ENCODE measurements at regions not wholly inside any gene's neighbourhood (a gene's known extent, or its start where the extent isn't known, plus 50 kb on each side); places are given as distances from the start of the nearest gene placed in this dataset.

GRCh38 chr5:158553195-158553961, 546.3 kb downstream of the EBF1 start:
- Histone ChIP-seq H3K27ac (peak overlapping the region in 1 of 4 donors; percentile 46), H3K9me3 (no peaks in the 10 kb centered on the region)

GRCh38 chr5:158552241-158552640, 547.5 kb downstream of the EBF1 start:
- H3K27ac ChIP-seq = peak overlapping the region in 1 of 4 donors; percentile 15
- TF ChIP-seq POLR2A (IDR thresholded peaks at IDR 0.05) = no peak
- TF ChIP-seq CTCF (IDR thresholded peaks at IDR 0.05) = no peak
- H3K4me3 ChIP-seq = no peak overlapping the region
- no peaks in the 10 kb centered on the region for H3K9me3 ChIP-seq
- no peaks in the 10 kb centered on the region for H3K27me3 ChIP-seq
- no peaks in the 10 kb centered on the region for H3K4me1 ChIP-seq
- DNase-seq = no peak
- no peaks in the 10 kb centered on the region for H3K36me3 ChIP-seq

More at GRCh38 chr5:158553195-158553961, 546.3 kb downstream of the EBF1 start:
- H3K4me1 ChIP-seq = no peaks in the 10 kb centered on the region
- no peak for TF ChIP-seq CTCF (IDR thresholded peaks at IDR 0.05)
- no peak for TF ChIP-seq POLR2A (IDR thresholded peaks at IDR 0.05)
- no peaks in the 10 kb centered on the region for H3K27me3 ChIP-seq
- DNase-seq = no peak
- H3K36me3 ChIP-seq = no peaks in the 10 kb centered on the region
- H3K4me3 ChIP-seq = no peak overlapping the region

- no peak for DNase-seq
- Histone ChIP-seq H3K9me3 (no peaks in the 10 kb centered on the region), H3K27ac (no peak overlapping the region), H3K4me3 (no peak overlapping the region), H3K27me3 (no peaks in the 10 kb centered on the region), H3K4me1 (no peaks in the 10 kb centered on the region), H3K36me3 (no peaks in the 10 kb centered on the region)
- TF ChIP-seq CTCF (IDR thresholded peaks at IDR 0.05) (no peak), POLR2A (IDR thresholded peaks at IDR 0.05) (no peak)
These were observed 550.4 kb downstream of the EBF1 start for GRCh38 chr5:158549311-158549710.

- H3K9me3 ChIP-seq = no peaks in the 10 kb centered on the region
- H3K27ac ChIP-seq = no peak overlapping the region
- no peak for TF ChIP-seq POLR2A (IDR thresholded peaks at IDR 0.05)
- no peak for TF ChIP-seq CTCF (IDR thresholded peaks at IDR 0.05)
- H3K36me3 ChIP-seq = no peaks in the 10 kb centered on the region
- H3K4me1 ChIP-seq = no peaks in the 10 kb centered on the region
- H3K4me3 ChIP-seq = no peak overlapping the region
- no peaks in the 10 kb centered on the region for H3K27me3 ChIP-seq
- DNase-seq = no peak
These were observed 553.0 kb downstream of the EBF1 start for GRCh38 chr5:158546748-158547147.

GRCh38 chr5:158545949-158546530, 553.7 kb downstream of the EBF1 start:
- no peak overlapping the region for H3K27ac ChIP-seq

More at GRCh38 chr5:158545949-158546530, 553.7 kb downstream of the EBF1 start:
- Histone ChIP-seq H3K27me3 (no peaks in the 10 kb centered on the region), H3K9me3 (no peaks in the 10 kb centered on the region), H3K4me3 (no peak overlapping the region), H3K4me1 (no peaks in the 10 kb centered on the region), H3K36me3 (no peaks in the 10 kb centered on the region)
- TF ChIP-seq CTCF (IDR thresholded peaks at IDR 0.05) = no peak
- no peak for TF ChIP-seq POLR2A (IDR thresholded peaks at IDR 0.05)
- no peak for DNase-seq

All from Peyer's patch (tissue), 4 donors.